Ovary (tissue), 7 donors: ENCODE measurements at regions not wholly inside any gene's neighbourhood (a gene's known extent, or its start where the extent isn't known, plus 50 kb on each side); places are given as distances from the start of the nearest gene placed in this dataset.
"Not testable (repeated sequence)": the region's sequence is repeated elsewhere in the genome, so short reads cannot be mapped to it uniquely, and the experiment has no call there.

ENCODE experiments used
- DNase-seq, 5 donors: peaks; one replicate each; pipeline ENCODE4 v3.0.0-alpha.2; 2019 to 2020
- H3K27ac ChIP-seq, 2 donors: fragments of 200-600 bp; one replicate each; pipeline versions ENCODE4 v1.5.1 to v1.8.0; 2019 to 2022
- H3K27me3 ChIP-seq: fragments of 200-600 bp; one replicate; pipeline ENCODE4 v1.8.0; 2022
- H3K36me3 ChIP-seq: fragments of 200-600 bp; sonication (generic); one replicate; pipeline ENCODE4 v1.5.1; 2019
- H3K4me1 ChIP-seq: one replicate; pipeline ENCODE4 v1.8.1; 2013; ENCODE audit warnings: mild to moderate bottlenecking, moderate library complexity; ENCODE audit not compliant: insufficient read depth
- H3K4me3 ChIP-seq: fragments of 200-600 bp; sonication (generic); one replicate; pipeline ENCODE4 v1.5.1; 2017
- H3K9me3 ChIP-seq, 2 donors: fragments of 200-600 bp in 1 of 2; sonication (generic) in 1 of 2; one replicate each; pipeline versions ENCODE4 v1.5.1 to v1.8.1; 2013 to 2019; ENCODE audit warnings: mild to moderate bottlenecking in 1 of 2, moderate library complexity in 1 of 2
- CTCF ChIP-seq, 3 donors: fragments of 450-650 bp in 2 of 3; fragments of 200-600 bp in 1 of 3; IDR thresholded peaks; one replicate each; pipeline versions ENCODE4 v1.5.1 to v1.8.0; 2016 to 2022; ENCODE audit warnings: antibody characterized with exemption in 3 of 3, mild to moderate bottlenecking in 1 of 3
- EP300 ChIP-seq: sonication (generic); formaldehyde crosslinking; IDR thresholded peaks from one replicate; pipeline ENCODE4 v1.6.1; 2017; ENCODE audit warnings: antibody characterized with exemption
- POLR2A ChIP-seq: fragments of 450-650 bp; IDR thresholded peaks from one replicate; pipeline ENCODE4 v1.6.1; 2017; ENCODE audit warnings: antibody characterized with exemption, mild to moderate bottlenecking, moderate library complexity
- WGBS, 3 donors: extraction: QIAGEN DNeasy Blood & Tissue Kit in 1 of 3; methylation state at CpG; one replicate each; pipeline versions ENCODE4 v1.1.5 to v1.1.7; 2013 to 2017; 5-methylcytosine and 5-hydroxymethylcytosine counted together
- intact Hi-C, 4 donors: fragments of 100-400 bp; cut with DNase I; formaldehyde crosslinking; loops; one replicate each; pipeline versions ENCODE4 v1.11.0 to v1.15.1; 2022 to 2023
- donor health status: DM: no; HTN: no; CAD: no; lungs with moderate emphysema.
- donor health status: DM: no; HTN: no; CAD: no.
- donor health status: Bipolar disorder and iron deficiency.
- donor health status: DM: no; HTN: no; CAD: no.
- donor health status: DM: yes; HTN: yes; CAD: no.

- intact Hi-C loops: no loop called here
- WGBS, 3 donors: 75 to 84% (median 84%) methylated on average over 4 of the region's 4 CpGs
- TF ChIP-seq CTCF (IDR thresholded peaks at IDR 0.05) (no peak), EP300 (no peak), POLR2A (no peak)
- Histone ChIP-seq H3K27ac (no peak overlapping the region), H3K36me3 (no peaks in the 10 kb centered on the region), H3K27me3 (no peaks in the 10 kb centered on the region), H3K9me3 (peaks cover 0 to 3% of the 10 kb centered on the region in 2 donors), H3K4me3 (no peak overlapping the region), H3K4me1 (no peaks in the 10 kb centered on the region)
- DNase-seq: no peak
These were observed 387.1 kb upstream of the NECTIN3 start for GRCh38 chr3:110684466-110684865.

- Histone ChIP-seq H3K27ac (no peak overlapping the region), H3K36me3 (no peaks in the 10 kb centered on the region), H3K27me3 (no peaks in the 10 kb centered on the region), H3K4me1 (no peaks in the 10 kb centered on the region), H3K4me3 (no peak overlapping the region), H3K9me3 (peaks cover 0 to 3% of the 10 kb centered on the region in 2 donors)
- TF ChIP-seq EP300 (no peak), CTCF (IDR thresholded peaks at IDR 0.05) (no peak), POLR2A (no peak)
- intact Hi-C loops: no loop called here
- WGBS, 3 donors: 75 to 76% (median 76%) methylated on average over 4 of the region's 4 CpGs
- DNase-seq: no peak
These were observed 386.0 kb upstream of the NECTIN3 start for GRCh38 chr3:110685630-110686029.

GRCh38 chr3:110686701-110687100 is 384.9 kb upstream of the NECTIN3 start:
- Histone ChIP-seq H3K9me3 (peaks cover 0 to 3% of the 10 kb centered on the region in 2 donors), H3K27ac (no peak overlapping the region), H3K4me3 (no peak overlapping the region), H3K36me3 (no peaks in the 10 kb centered on the region), H3K27me3 (no peaks in the 10 kb centered on the region), H3K4me1 (no peaks in the 10 kb centered on the region)
- no peak for DNase-seq
- TF ChIP-seq CTCF (IDR thresholded peaks at IDR 0.05): no peak
- TF ChIP-seq POLR2A: no peak
- no peak for TF ChIP-seq EP300
- intact Hi-C loops: no loop called here
- WGBS, 3 donors: 65 to 74% (median 70%) methylated on average over 3 of the region's 3 CpGs

GRCh38 chr3:110687138-110687537 is 384.5 kb upstream of the NECTIN3 start:
- Histone ChIP-seq H3K9me3 (peaks cover 0 to 3% of the 10 kb centered on the region in 2 donors), H3K4me1 (no peaks in the 10 kb centered on the region), H3K36me3 (no peaks in the 10 kb centered on the region), H3K27me3 (no peaks in the 10 kb centered on the region), H3K27ac (no peak overlapping the region), H3K4me3 (no peak overlapping the region)
- TF ChIP-seq POLR2A (no peak), EP300 (no peak), CTCF (IDR thresholded peaks at IDR 0.05) (no peak)
- intact Hi-C loops: no loop called here
- DNase-seq: no peak

DNA sequence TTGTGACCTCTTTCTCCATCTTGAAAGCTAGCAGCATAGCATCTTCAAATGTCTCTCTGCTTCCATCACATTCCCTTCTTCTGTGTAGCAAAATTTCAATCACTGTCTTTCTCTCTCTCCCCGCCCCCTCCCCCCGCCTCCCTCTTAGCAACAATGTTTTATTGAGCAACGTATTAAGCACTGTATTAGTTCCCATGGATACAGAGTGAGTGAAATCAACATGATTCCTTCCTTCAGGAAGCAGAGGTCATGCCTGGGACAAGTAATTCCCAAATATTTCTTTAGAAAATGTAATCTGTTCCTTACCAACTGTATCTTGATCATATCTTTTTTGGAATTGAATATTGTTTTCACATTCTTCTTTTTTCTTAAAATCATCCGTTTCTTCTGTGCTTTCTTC is 373.7 kb upstream of the NECTIN3 start:
- DNase-seq: no peak
- H3K9me3 ChIP-seq: no peaks in the 10 kb centered on the region
- no peaks in the 10 kb centered on the region for H3K27me3 ChIP-seq
- intact Hi-C loops: no loop called here
- H3K27ac ChIP-seq: no peak overlapping the region
- H3K36me3 ChIP-seq: no peaks in the 10 kb centered on the region
- TF ChIP-seq CTCF (IDR thresholded peaks at IDR 0.05) (no peak), EP300 (no peak), POLR2A (no peak)
- H3K4me3 ChIP-seq: no peak overlapping the region
- 58 to 72% (median 64%) methylated on average over 4 of the region's 4 CpGs for WGBS, 3 donors
- no peaks in the 10 kb centered on the region for H3K4me1 ChIP-seq

DNA sequence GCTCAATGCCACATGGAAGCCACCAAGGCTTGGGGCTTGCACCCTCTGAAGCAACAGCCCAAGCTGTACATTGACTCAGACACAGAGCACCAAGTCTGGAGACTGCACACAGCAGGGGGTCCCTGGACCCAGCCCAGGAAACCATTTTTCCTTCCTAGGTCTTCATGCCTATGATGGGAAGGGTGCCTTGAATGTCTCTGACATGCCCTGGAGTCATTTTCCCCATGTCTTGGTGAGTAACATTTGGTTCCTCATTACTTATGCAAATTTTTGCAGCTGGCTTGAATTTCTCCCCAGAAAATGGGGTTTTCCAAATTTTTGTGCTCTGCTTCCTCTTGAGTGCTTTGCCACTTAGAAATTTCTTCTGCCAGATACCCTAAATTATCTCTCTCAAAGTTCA is 367.3 kb upstream of the NECTIN3 start:
- H3K9me3 ChIP-seq, DNase-seq, H3K4me3 ChIP-seq, H3K36me3 ChIP-seq, H3K27me3 ChIP-seq, H3K27ac ChIP-seq, H3K4me1 ChIP-seq, intact Hi-C loops: not testable (repeated sequence)
